Stimulated activated naive CD8-positive, alpha-beta T cell treated with anti-CD3 and anti-CD28 coated beads, Interleukin-15, Interleukin-2, amounts not matched to agents 100 ng/mL and 50 ng/mL, for 24 hours (primary cell): ENCODE measurements at regions not wholly inside any gene's neighbourhood (a gene's known extent, or its start where the extent isn't known, plus 50 kb on each side); places are given as distances from the start of the nearest gene placed in this dataset.

Experiments used
- H3K27ac Mint-ChIP-seq: one replicate; pipeline ENCODE4 v1.8.0; 2021; ENCODE audit warnings: mild to moderate bottlenecking, mixed read lengths
- H3K27me3 Mint-ChIP-seq: one replicate; pipeline ENCODE4 v1.8.0; 2021; ENCODE audit warnings: mixed read lengths
- H3K36me3 Mint-ChIP-seq: one replicate; pipeline ENCODE4 v1.8.0; 2021; ENCODE audit warnings: low read depth, mixed read lengths
- H3K4me1 Mint-ChIP-seq: one replicate; pipeline ENCODE4 v1.8.0; 2021; ENCODE audit warnings: low read depth, mixed read lengths
- H3K4me3 Mint-ChIP-seq: one replicate; pipeline ENCODE4 v1.8.0; 2021; ENCODE audit warnings: mild to moderate bottlenecking, mixed read lengths
- H3K9me3 Mint-ChIP-seq: one replicate; pipeline ENCODE4 v1.8.0; 2021; ENCODE audit warnings: mixed read lengths

- Mint-ChIP-seq H3K27me3 (peaks cover 5% of the 10 kb centered on the region), H3K9me3 (no peaks in the 10 kb centered on the region), H3K27ac (no peak overlapping the region), H3K4me3 (no peak overlapping the region), H3K4me1 (no peaks in the 10 kb centered on the region), H3K36me3 (no peaks in the 10 kb centered on the region)
These were observed 61.8 kb downstream of the MYCN start for GRCh38 chr2:16002144-16002543.

GRCh38 chr2:16000642-16001041 is 60.3 kb downstream of the MYCN start:
- no peaks in the 10 kb centered on the region for H3K4me1 Mint-ChIP-seq
- H3K9me3 Mint-ChIP-seq: no peaks in the 10 kb centered on the region
- H3K4me3 Mint-ChIP-seq: no peak overlapping the region
- H3K27ac Mint-ChIP-seq: no peak overlapping the region
- H3K27me3 Mint-ChIP-seq: peaks cover 5% of the 10 kb centered on the region
- no peaks in the 10 kb centered on the region for H3K36me3 Mint-ChIP-seq

GRCh38 chr2:15999596-16000469 is 59.5 kb downstream of the MYCN start:
- Mint-ChIP-seq H3K36me3 (no peaks in the 10 kb centered on the region), H3K4me3 (no peak overlapping the region), H3K4me1 (no peaks in the 10 kb centered on the region), H3K27ac (no peak overlapping the region), H3K9me3 (no peaks in the 10 kb centered on the region), H3K27me3 (peaks cover 5% of the 10 kb centered on the region)

GRCh38 chr2:15997728-15998280 is 57.5 kb downstream of the MYCN start:
- Mint-ChIP-seq H3K9me3 (no peaks in the 10 kb centered on the region), H3K27ac (no peak overlapping the region), H3K4me3 (no peak overlapping the region), H3K27me3 (no peaks in the 10 kb centered on the region), H3K4me1 (no peaks in the 10 kb centered on the region), H3K36me3 (no peaks in the 10 kb centered on the region)

- no peak overlapping the region for H3K4me3 Mint-ChIP-seq
- H3K4me1 Mint-ChIP-seq: no peaks in the 10 kb centered on the region
- no peaks in the 10 kb centered on the region for H3K27me3 Mint-ChIP-seq
- no peaks in the 10 kb centered on the region for H3K36me3 Mint-ChIP-seq
- no peak overlapping the region for H3K27ac Mint-ChIP-seq
- H3K9me3 Mint-ChIP-seq: no peaks in the 10 kb centered on the region
These were observed 56.4 kb downstream of the MYCN start for GRCh38 chr2:15996536-15997423.
